ENCODE measurements at regions not wholly inside any gene's neighbourhood (a gene's known extent, or its start where the extent isn't known, plus 50 kb on each side); places are given as distances from the start of the nearest gene placed in this dataset.
"Not testable (repeated sequence)": the region's sequence is repeated elsewhere in the genome, so short reads cannot be mapped to it uniquely, and the experiment has no call there.

GRCh38 chr12:102251005-102251404 is 53.4 kb upstream of the PMCH start:
- CTCF ChIA-PET (ENCODE audit: partially characterized antibody); intact Hi-C loops (cut with micrococcal nuclease); H3K27me3 Mint-ChIP-seq: not testable (repeated sequence)

GRCh38 chr12:102249079-102249841 is 51.6 kb upstream of the PMCH start:
- H3K4me3 ChIP-seq (ENCODE audit: low read length in 2 of 2), result no peak overlapping the region
- POLR2A ChIA-PET (ENCODE audit: partially characterized antibody), result no interaction called here
- no peaks in the 10 kb centered on the region for H3K36me3 Mint-ChIP-seq
- no peak overlapping the region for H3K4me3 Mint-ChIP-seq
- no peaks in the 10 kb centered on the region for H3K36me3 ChIP-seq (ENCODE audit: insufficient read depth, low read length)
- no peak overlapping the region for H3K27ac Mint-ChIP-seq
- H3K4me1 ChIP-seq (ENCODE audit: insufficient read depth, low read length), result no peaks in the 10 kb centered on the region
- H3K9me3 ChIP-seq (ENCODE audit: control insufficient read depth in 1 of 2, low read length in 2 of 2), result no peaks in the 10 kb centered on the region
- intact Hi-C loops (cut with micrococcal nuclease), result no loop called here
- H3K27me3 Mint-ChIP-seq, result peaks cover 2 to 5% of the 10 kb centered on the region in 2 donors
- H3K27me3 ChIP-seq (ENCODE audit: insufficient read depth, low read length), result no peaks in the 10 kb centered on the region
- CTCF ChIA-PET (ENCODE audit: partially characterized antibody), result no interaction called here
- no peak overlapping the region for H3K27ac ChIP-seq (ENCODE audit: low read depth, low read length)
- no peaks in the 10 kb centered on the region for H3K4me1 Mint-ChIP-seq
- peaks cover 0 to 11% (median 5%) of the 10 kb centered on the region in 8 donors for H3K9me3 Mint-ChIP-seq
- no peak for DNase-seq

More at GRCh38 chr12:102251005-102251404, 53.4 kb upstream of the PMCH start:
- H3K4me3 Mint-ChIP-seq; H3K4me3 ChIP-seq (ENCODE audit: low read length in 2 of 2); H3K27ac ChIP-seq (ENCODE audit: low read depth, low read length); H3K9me3 ChIP-seq (ENCODE audit: control insufficient read depth in 1 of 2, low read length in 2 of 2); POLR2A ChIA-PET (ENCODE audit: partially characterized antibody); H3K36me3 ChIP-seq (ENCODE audit: insufficient read depth, low read length); DNase-seq; H3K4me1 Mint-ChIP-seq; H3K36me3 Mint-ChIP-seq; H3K27me3 ChIP-seq (ENCODE audit: insufficient read depth, low read length); H3K4me1 ChIP-seq (ENCODE audit: insufficient read depth, low read length); H3K27ac Mint-ChIP-seq: not testable (repeated sequence)
- H3K9me3 Mint-ChIP-seq, result peaks cover 4 to 16% (median 7%) of the 10 kb centered on the region in 8 donors
